Colon (tissue), 2 donors: ENCODE measurements at regions not wholly inside any gene's neighbourhood (a gene's known extent, or its start where the extent isn't known, plus 50 kb on each side); places are given as distances from the start of the nearest gene placed in this dataset.

Experiments
- FAIRE-seq: peaks from 2 replicates; lab custom pipeline; 2012; peaks lifted over from hg19 to GRCh38; lab: Jason Lieb, UNC
- donor health status: control.
- donor health status: control.

- no peak for FAIRE-seq
These were observed 1153.6 kb downstream of the FSTL5 start for GRCh38 chr4:161010227-161010626.
